HEK293T (cell line): ENCODE measurements at regions not wholly inside any gene's neighbourhood (a gene's known extent, or its start where the extent isn't known, plus 50 kb on each side); places are given as distances from the start of the nearest gene placed in this dataset.

Experiments used
- BHLHE40 ChIP-seq: fragments of 450-650 bp; IDR thresholded peaks from 2 replicates; pipeline ENCODE4 v1.6.1; 2016; ENCODE audit warnings: mild to moderate bottlenecking, moderate library complexity, borderline replicate concordance
- CTBP1 ChIP-seq: fragments of 450-650 bp; IDR thresholded peaks from 2 replicates; pipeline ENCODE4 v1.6.1; 2016; ENCODE audit warnings: borderline replicate concordance
- FOXA1 ChIP-seq: fragments of 450-650 bp; IDR thresholded peaks from 2 replicates; pipeline ENCODE4 v1.6.1; 2016; ENCODE audit warnings: mild to moderate bottlenecking
- FOXK2 ChIP-seq: fragments of 450-650 bp; IDR thresholded peaks from 2 replicates; pipeline ENCODE4 v1.6.1; 2016; ENCODE audit warnings: mild to moderate bottlenecking
- FOXM1 ChIP-seq: fragments of 450-650 bp; IDR thresholded peaks from 2 replicates; pipeline ENCODE4 v1.6.1; 2017; ENCODE audit warnings: mild to moderate bottlenecking, borderline replicate concordance
- HDGF ChIP-seq: fragments of 450-650 bp; IDR thresholded peaks from 2 replicates; pipeline ENCODE4 v1.6.1; 2017; ENCODE audit warnings: antibody characterized with exemption, borderline replicate concordance
- LEF1 ChIP-seq: fragments of 450-650 bp; IDR thresholded peaks from 2 replicates; pipeline ENCODE4 v1.6.1; 2017; ENCODE audit warnings: mild to moderate bottlenecking, borderline replicate concordance
- SP1 ChIP-seq: fragments of 450-650 bp; IDR thresholded peaks from 2 replicates; pipeline ENCODE4 v1.6.1; 2017
- SUZ12 ChIP-seq: fragments of 450-650 bp; IDR thresholded peaks from 2 replicates; pipeline ENCODE4 v1.6.1; 2016; ENCODE audit warnings: mild to moderate bottlenecking
- ZNF384 ChIP-seq: fragments of 450-650 bp; IDR thresholded peaks from 2 replicates; pipeline ENCODE4 v1.6.1; 2016
- TF ChIP-seq, protein P1 (sequence below): fragments of 450-650 bp; IDR thresholded peaks from 2 replicates; pipeline ENCODE4 v1.6.1; 2016

DNA sequence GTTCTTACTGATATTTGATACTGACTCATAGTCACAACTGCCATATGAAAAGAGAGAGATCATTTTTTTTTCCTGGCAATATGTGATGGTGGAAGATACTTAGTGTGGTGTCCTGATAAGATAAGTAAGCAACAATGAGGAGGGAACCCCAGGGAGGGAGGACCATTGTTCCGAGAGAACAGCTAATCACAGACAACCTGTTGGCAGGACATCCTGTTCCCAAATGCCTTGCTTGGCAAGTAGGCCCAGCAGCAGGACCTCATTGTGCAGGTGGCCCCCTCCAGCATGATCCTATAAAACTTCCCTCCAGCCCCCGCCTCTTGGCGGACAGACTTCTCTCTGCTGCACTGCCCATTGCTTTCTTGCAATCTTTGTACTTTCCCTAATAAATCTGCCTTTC is 329.4 kb upstream of the CHRM3 start:
- TF ChIP-seq BHLHE40 (no peak), FOXK2 (no peak), LEF1 (no peak), ZNF384 (no peak), SP1 (no peak), CTBP1 (no peak), HDGF (no peak), FOXM1 (no peak), FOXA1 (no peak), SUZ12 (no peak)
- TF ChIP-seq, protein P1, sequence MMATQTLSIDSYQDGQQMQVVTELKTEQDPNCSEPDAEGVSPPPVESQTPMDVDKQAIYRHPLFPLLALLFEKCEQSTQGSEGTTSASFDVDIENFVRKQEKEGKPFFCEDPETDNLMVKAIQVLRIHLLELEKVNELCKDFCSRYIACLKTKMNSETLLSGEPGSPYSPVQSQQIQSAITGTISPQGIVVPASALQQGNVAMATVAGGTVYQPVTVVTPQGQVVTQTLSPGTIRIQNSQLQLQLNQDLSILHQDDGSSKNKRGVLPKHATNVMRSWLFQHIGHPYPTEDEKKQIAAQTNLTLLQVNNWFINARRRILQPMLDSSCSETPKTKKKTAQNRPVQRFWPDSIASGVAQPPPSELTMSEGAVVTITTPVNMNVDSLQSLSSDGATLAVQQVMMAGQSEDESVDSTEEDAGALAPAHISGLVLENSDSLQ, result no peak
